Endothelial cell of umbilical vein (primary cell): ENCODE measurements at regions not wholly inside any gene's neighbourhood (a gene's known extent, or its start where the extent isn't known, plus 50 kb on each side); places are given as distances from the start of the nearest gene placed in this dataset.

Source experiments
- EZH2 ChIP-seq: IDR thresholded peaks from 2 replicates; pipeline ENCODE4 v1.6.1; 2012; ENCODE audit warnings: borderline replicate concordance, low read depth, mild to moderate bottlenecking, moderate library complexity, low read length, inconsistent platforms; ENCODE audit not compliant: severe bottlenecking
- FOS ChIP-seq: IDR thresholded peaks from 2 replicates; pipeline ENCODE4 v1.6.1; 2011; ENCODE audit warnings: mild to moderate bottlenecking, low read length, moderate library complexity, borderline replicate concordance; ENCODE audit not compliant: insufficient read depth
- TF ChIP-seq, protein P1 (sequence below), 2 donors: IDR thresholded peaks; 1 replicate in 1 of 2; 2 replicates in 1 of 2; pipeline ENCODE4 v1.5.1; 2011; ENCODE audit warnings: low read length in 2 of 2, mild to moderate bottlenecking in 2 of 2, moderate library complexity in 2 of 2, control low read depth in 1 of 2, inconsistent platforms in 1 of 2, low read depth in 1 of 2; ENCODE audit not compliant: insufficient read depth in 1 of 2; ENCODE audit errors: extremely low read depth in 1 of 2

DNA sequence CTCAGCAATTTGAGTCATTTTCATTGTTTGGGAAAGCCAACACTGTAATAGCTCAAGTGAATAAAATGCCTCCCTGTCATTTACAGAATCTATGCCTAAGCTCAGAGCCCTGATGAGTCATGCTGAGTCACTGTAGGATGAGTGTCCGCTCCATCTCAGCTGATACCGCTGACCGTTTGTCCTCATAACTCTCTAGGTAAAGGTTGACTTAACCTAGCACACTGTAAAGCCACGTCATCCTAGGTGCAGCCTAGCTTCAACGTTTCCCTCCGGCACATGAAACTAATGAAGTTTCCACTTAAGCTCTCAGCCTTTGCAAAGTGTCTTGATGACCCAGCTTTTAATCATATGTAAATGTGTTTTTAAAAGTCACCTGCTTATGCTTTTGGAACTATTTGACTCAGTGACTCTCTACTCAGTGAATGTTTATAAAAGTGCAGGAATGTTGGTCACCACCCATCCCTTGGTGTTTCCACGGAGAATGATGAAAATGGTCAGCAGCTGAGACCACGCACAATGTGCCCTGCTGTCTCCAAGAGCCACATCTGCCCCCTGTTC, 154.0 kb downstream of the PMAIP1 start:
- TF ChIP-seq, protein P1, sequence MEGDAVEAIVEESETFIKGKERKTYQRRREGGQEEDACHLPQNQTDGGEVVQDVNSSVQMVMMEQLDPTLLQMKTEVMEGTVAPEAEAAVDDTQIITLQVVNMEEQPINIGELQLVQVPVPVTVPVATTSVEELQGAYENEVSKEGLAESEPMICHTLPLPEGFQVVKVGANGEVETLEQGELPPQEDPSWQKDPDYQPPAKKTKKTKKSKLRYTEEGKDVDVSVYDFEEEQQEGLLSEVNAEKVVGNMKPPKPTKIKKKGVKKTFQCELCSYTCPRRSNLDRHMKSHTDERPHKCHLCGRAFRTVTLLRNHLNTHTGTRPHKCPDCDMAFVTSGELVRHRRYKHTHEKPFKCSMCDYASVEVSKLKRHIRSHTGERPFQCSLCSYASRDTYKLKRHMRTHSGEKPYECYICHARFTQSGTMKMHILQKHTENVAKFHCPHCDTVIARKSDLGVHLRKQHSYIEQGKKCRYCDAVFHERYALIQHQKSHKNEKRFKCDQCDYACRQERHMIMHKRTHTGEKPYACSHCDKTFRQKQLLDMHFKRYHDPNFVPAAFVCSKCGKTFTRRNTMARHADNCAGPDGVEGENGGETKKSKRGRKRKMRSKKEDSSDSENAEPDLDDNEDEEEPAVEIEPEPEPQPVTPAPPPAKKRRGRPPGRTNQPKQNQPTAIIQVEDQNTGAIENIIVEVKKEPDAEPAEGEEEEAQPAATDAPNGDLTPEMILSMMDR (IDR thresholded peaks at IDR 0.05; ENCODE audit: extremely low read depth in 1 of 2, insufficient read depth in 1 of 2, low read depth in 1 of 2, low read length in 2 of 2): no peak
- peak; percentile 70 for TF ChIP-seq FOS
- TF ChIP-seq EZH2: no peak
